Stimulated activated CD8-positive, alpha-beta memory T cell treated with anti-CD3 and anti-CD28 coated beads, Interleukin-4, amount 100 ng/mL, for 1 hour (primary cell): ENCODE measurements at regions not wholly inside any gene's neighbourhood (a gene's known extent, or its start where the extent isn't known, plus 50 kb on each side); places are given as distances from the start of the nearest gene placed in this dataset.
"Not testable (repeated sequence)": the region's sequence is repeated elsewhere in the genome, so short reads cannot be mapped to it uniquely, and the experiment has no call there.

Source experiments
- DNase-seq, 2 donors: peaks; one replicate each; pipeline ENCODE4 v3.0.0-alpha.2; 2020; ENCODE audit warnings: low read depth in 2 of 2, low spot score in 1 of 2

- DNase-seq = no peak
Observed at GRCh38 chr13:75180805-75181455, 301.0 kb downstream of the TBC1D4 start.

GRCh38 chr13:75178436-75178835 is 303.5 kb downstream of the TBC1D4 start:
- DNase-seq = no peak

GRCh38 chr13:75175575-75175974 is 306.4 kb downstream of the TBC1D4 start:
- DNase-seq = no peak

- DNase-seq = not testable (repeated sequence)
Observed at GRCh38 chr13:75175097-75175496, 306.9 kb downstream of the TBC1D4 start.

- no peak for DNase-seq
Observed at GRCh38 chr13:75174481-75174880, 307.5 kb downstream of the TBC1D4 start.

- DNase-seq = no peak
Observed at GRCh38 chr13:75173457-75174356, 308.3 kb downstream of the TBC1D4 start.

GRCh38 chr13:75170311-75170710 is 311.7 kb downstream of the TBC1D4 start:
- no peak for DNase-seq

- no peak for DNase-seq
Observed at GRCh38 chr13:75165543-75166230, 316.3 kb downstream of the TBC1D4 start.

DNA sequence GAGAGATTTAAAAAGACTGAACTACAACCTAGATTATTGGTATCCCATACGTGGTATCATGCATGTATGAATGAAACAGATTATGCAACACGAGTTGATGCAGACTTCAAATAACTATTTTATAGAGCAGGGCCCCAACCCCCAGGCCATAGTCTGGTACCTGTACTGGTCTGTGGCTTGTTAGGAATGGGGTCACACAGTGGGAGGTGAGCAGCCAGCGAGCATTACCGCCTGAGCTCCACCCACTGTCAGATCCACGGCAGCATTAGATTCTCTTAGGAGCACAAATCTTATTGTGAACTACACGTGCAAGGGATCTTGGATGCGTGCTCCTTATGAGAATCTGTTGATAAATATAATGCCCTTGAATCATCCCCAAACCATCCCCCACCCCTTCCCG is 320.2 kb downstream of the TBC1D4 start:
- DNase-seq = no peak

- no peak for DNase-seq
Observed at GRCh38 chr13:75160984-75161383, 321.0 kb downstream of the TBC1D4 start.

DNA sequence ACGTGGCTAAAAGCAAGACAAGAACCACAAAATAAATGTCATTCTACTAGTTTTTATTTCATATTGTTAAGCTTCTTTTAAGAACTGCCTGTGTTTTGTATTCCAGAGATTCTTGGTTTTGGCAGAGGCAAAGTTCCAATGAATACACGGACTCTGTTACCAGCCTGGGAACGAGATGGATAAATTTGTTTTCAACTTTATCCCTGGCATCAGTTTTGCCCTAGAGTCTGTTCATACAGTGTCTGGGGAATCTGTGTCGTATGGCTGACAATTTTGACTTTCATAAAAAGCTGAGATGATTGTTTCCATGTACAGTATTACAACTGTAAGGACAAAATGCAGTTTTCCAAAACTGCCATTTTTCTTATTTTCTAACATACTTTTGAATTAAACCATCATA is 327.6 kb downstream of the TBC1D4 start:
- DNase-seq = no peak

- DNase-seq = no peak
Observed at GRCh38 chr13:75153834-75154233, 328.1 kb downstream of the TBC1D4 start.

DNA sequence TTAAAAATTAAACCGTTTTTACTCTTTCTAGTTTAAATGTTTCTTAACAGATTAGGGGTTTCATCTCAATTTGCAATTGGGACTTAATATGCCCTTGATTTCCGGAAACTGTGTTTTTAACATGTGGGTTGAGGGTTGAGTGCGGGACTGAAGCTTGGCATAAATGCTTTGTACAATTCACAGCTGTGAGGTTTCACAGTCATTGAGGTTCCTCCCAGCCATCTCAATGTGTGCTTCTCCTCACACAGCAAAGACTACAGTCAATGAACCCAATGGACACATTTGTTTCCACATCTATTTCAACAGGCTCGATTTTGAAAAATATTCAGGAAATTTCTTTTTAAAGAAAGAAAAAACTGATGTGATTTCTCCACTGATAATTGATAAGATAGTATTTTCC is 328.6 kb downstream of the TBC1D4 start:
- DNase-seq = no peak

DNA sequence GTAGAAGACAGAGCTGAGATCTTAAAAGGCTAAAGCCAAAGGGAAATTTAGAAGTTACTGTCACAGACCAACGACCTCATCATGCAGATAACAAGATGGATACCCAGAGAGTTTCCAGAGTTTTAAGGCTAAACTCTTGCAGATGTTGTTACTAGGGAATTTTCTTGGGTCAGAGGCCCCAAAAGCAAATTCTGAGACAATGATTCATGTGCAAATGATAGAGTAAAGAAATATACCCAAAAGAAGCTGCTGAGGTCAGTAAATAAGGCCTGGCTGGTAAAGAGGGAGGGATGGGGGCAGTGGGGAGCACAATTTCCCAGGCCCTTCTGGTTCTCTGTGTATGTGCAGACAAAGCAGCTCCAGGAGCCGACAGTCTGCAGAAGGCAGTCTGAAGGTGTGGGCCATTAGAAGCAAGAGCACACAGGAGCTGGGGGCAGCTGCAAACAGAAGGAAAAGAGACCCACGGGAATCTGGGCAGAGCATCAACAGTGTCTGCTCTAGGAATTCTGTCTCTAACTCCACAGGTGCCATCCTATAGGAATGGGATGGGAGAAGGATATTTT is 330.8 kb downstream of the TBC1D4 start:
- DNase-seq = no peak

GRCh38 chr13:75149776-75150175 is 332.2 kb downstream of the TBC1D4 start:
- DNase-seq = no peak

- DNase-seq = no peak
Observed at GRCh38 chr13:75147946-75148345, 334.0 kb downstream of the TBC1D4 start.

DNA sequence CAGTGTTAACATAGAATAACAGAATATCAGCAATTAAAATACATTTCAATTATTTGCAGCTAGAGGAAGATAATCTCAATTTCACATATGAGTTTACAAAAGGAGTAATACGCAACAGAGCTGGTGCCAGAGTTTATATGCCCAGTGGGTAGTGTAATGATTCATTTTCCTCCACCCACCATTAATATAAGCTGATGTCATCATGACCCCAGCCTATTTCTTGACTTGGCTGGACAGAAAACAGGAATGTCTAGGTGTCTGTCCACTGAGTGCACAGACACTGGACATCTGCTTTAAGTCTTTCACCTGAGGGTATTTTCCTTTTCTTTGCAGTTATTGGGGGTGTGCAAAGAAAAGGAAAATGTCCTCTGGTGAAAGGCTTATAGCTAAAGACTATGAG is 335.5 kb downstream of the TBC1D4 start:
- DNase-seq = no peak

DNA sequence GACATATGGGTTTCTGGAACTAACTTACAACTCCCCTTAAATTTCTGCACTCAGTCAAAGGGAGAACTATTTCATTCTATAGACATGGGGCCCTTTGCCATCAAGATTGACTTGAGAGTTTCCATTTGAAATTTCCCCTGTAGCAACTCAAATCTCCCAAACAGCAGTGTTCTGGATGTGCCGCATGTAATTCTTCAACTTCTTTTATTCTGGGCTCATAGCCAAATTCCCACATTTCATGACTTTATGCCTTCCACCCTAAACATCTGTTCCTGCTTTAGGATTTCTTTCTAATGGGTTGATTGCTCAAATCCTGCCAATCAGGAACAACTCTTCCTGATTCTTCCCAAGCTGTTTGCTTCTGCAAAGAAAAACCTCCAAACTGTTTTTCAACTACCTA is 336.0 kb downstream of the TBC1D4 start:
- DNase-seq = no peak

DNA sequence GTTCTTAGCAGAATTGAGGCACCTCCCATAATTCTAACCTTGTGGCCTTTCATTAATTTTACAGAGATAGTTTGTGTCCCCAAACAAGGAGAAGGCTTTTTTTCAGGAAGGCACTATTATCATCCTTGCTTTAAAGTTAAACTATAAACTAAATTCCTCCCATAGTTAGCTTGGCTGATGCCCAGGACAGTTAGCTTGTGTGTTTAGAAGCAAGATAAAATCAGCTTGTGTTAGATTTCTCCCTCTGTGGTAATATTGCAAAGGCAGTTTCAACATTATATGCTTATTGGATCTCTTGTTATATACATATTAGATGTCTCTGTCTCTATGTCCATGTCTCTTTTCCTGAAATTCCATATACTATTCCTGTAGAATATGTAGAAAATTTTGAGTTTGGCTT is 342.7 kb downstream of the TBC1D4 start:
- DNase-seq = no peak

GRCh38 chr13:75137911-75138571 is 343.9 kb downstream of the TBC1D4 start:
- no peak for DNase-seq

DNA sequence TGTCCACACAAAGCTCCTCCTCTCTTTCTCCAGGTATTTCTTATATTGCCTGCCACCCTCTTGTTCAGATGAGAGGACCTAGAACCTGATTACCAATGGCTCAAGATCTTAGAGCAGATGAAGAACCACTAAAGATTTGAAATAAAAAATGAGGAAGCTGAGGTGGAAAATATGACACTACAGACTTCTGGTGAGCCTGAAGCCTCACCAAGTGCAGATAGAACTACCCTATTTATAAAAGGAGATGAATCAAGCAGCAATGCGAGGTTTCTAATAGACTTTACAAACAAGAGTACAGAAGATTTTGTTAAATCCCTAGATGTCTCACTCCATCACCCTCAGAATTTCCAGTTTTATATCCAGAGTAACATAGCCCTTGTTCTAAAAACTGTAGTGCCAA is 345.8 kb downstream of the TBC1D4 start:
- no peak for DNase-seq
